ENCODE measurements at regions not wholly inside any gene's neighbourhood (a gene's known extent, or its start where the extent isn't known, plus 50 kb on each side); places are given as distances from the start of the nearest gene placed in this dataset.

GRCh38 chr2:12059616-12060441 is 313.4 kb downstream of the LPIN1 start:
- DNase-seq (ENCODE audit: low read depth), result peak; percentile 62

- no peak for DNase-seq (ENCODE audit: low read depth)
Measured at GRCh38 chr2:12060886-12061285, 314.5 kb downstream of the LPIN1 start.

GRCh38 chr2:12061286-12062052 is 315.0 kb downstream of the LPIN1 start:
- no peak for DNase-seq (ENCODE audit: low read depth)

- DNase-seq (ENCODE audit: low read depth), result no peak
Measured at GRCh38 chr2:12062053-12062395, 315.6 kb downstream of the LPIN1 start.

GRCh38 chr2:12063210-12063609 is 316.8 kb downstream of the LPIN1 start:
- DNase-seq (ENCODE audit: low read depth), result no peak

- no peak for DNase-seq (ENCODE audit: low read depth)
Measured at GRCh38 chr2:12064153-12064552, 317.7 kb downstream of the LPIN1 start.

- DNase-seq (ENCODE audit: low read depth), result no peak
Measured at GRCh38 chr2:12066116-12066515, 319.7 kb downstream of the LPIN1 start.

GRCh38 chr2:12066986-12067385 is 320.6 kb downstream of the LPIN1 start:
- DNase-seq (ENCODE audit: low read depth), result no peak

GRCh38 chr2:12068796-12069538 is 322.5 kb downstream of the LPIN1 start:
- DNase-seq (ENCODE audit: low read depth), result no peak

GRCh38 chr2:12070153-12070552 is 323.7 kb downstream of the LPIN1 start:
- DNase-seq (ENCODE audit: low read depth), result no peak

- DNase-seq (ENCODE audit: low read depth), result no peak
Measured at GRCh38 chr2:12070581-12070980, 324.1 kb downstream of the LPIN1 start.

- no peak for DNase-seq (ENCODE audit: low read depth)
Measured at GRCh38 chr2:12071318-12071717, 324.9 kb downstream of the LPIN1 start.

- DNase-seq (ENCODE audit: low read depth), result no peak
Measured at GRCh38 chr2:12073217-12073852, 326.9 kb downstream of the LPIN1 start.

- DNase-seq (ENCODE audit: low read depth), result no peak
Measured at GRCh38 chr2:12074126-12074844, 327.9 kb downstream of the LPIN1 start.

GRCh38 chr2:12074845-12075217 is 328.4 kb downstream of the LPIN1 start:
- DNase-seq (ENCODE audit: low read depth), result no peak

GRCh38 chr2:12075603-12076002 is 329.2 kb downstream of the LPIN1 start:
- no peak for DNase-seq (ENCODE audit: low read depth)

GRCh38 chr2:12076810-12077209 is 330.4 kb downstream of the LPIN1 start:
- DNase-seq (ENCODE audit: low read depth), result peak; percentile 22

GRCh38 chr2:12080360-12080759 is 333.9 kb downstream of the LPIN1 start:
- no peak for DNase-seq (ENCODE audit: low read depth)

- peak; percentile 52 for DNase-seq (ENCODE audit: low read depth)
Measured at GRCh38 chr2:12081481-12082210, 335.2 kb downstream of the LPIN1 start.

GRCh38 chr2:12083081-12083581 is 336.7 kb downstream of the LPIN1 start:
- DNase-seq (ENCODE audit: low read depth), result no peak
